Epithelial cell of proximal tubule (primary cell): ENCODE measurements at regions not wholly inside any gene's neighbourhood (a gene's known extent, or its start where the extent isn't known, plus 50 kb on each side); places are given as distances from the start of the nearest gene placed in this dataset.
"Not testable (repeated sequence)": the region's sequence is repeated elsewhere in the genome, so short reads cannot be mapped to it uniquely, and the experiment has no call there.

ENCODE experiments used
- DNase-seq: peaks from one replicate; pipeline ENCODE4 v3.0.0-alpha.2; 2011; ENCODE audit warnings: low read depth
- H3K4me3 ChIP-seq: 2 replicates; pipeline ENCODE4 v1.5.1; 2011; ENCODE audit warnings: low read depth, mild to moderate bottlenecking, low read length
- CTCF ChIP-seq: conservative IDR thresholded peaks from 2 replicates; pipeline ENCODE4 v1.5.1; 2012; ENCODE audit warnings: low read depth, mild to moderate bottlenecking, low read length

DNA sequence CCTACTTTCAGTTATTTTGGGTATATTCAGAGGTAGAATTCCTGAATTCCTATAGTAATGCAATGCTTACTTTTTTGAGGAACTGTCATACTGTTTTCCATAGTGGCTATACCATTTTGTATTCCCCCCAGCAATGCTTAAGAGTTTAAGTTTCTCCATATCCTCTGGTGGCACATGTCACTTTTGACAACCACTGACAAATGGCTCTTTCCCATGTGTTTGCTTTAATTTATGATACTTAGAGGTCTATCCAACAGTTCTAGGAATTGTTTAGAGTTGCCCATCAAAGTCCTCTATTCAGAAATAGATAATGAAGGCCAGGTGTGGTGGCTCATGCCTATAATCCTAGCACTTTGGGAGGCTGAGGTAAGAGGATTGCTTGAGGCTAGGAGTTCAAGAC, 128.9 kb upstream of the CFAP20DC start:
- DNase-seq, result no peak
- TF ChIP-seq CTCF, result no peak

GRCh38 chr3:59171491-59171890, 121.7 kb upstream of the CFAP20DC start:
- H3K4me3 ChIP-seq, result no peak overlapping the region
- DNase-seq, result no peak
- TF ChIP-seq CTCF, result no peak

More for the DNA sequence above, 128.9 kb upstream of the CFAP20DC start:
- H3K4me3 ChIP-seq, result no peak overlapping the region

DNA sequence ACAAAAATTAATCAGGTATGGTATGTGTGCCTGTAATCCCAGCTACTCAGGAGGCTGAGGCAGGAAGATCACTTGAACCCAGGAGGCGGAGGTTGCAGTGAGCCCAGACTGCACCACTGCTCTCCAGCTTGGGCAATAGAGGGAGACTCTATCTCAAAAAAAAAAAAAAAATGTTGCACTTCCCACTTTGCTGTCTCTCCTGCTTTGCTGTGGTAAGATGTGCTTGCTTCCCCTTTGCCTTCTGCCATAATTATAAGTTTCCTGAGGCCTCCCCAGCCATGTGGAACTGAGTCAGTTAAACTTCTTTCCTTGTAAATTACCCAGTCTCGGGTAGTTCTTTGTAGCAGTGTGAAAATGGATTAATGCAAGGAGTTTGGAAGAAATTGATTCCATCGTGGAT, 120.3 kb upstream of the CFAP20DC start:
- not testable (repeated sequence) for DNase-seq

GRCh38 chr3:59167756-59168155, 117.9 kb upstream of the CFAP20DC start:
- DNase-seq, result no peak
- no peak overlapping the region for H3K4me3 ChIP-seq
- TF ChIP-seq CTCF, result no peak

More for the DNA sequence above, 120.3 kb upstream of the CFAP20DC start:
- not testable (repeated sequence) for H3K4me3 ChIP-seq

DNA sequence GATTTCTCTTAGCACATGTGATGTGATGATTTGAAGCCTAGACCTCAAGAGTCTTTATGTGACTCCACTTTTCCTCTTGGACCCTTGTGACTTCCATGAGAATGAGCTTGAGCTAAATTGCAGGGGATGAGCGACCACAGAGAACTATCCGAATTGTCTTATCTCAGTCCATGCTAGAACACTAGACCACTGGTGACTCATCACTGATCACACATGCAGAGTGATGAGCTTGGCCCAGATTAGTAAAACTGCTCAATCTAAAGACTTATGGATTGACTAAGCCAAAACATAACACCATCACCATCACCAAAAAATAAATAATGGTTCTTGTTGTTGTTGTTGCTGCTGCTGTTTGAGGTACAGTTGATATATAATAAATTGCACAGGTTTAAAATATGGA, 114.1 kb upstream of the CFAP20DC start:
- DNase-seq, result no peak
- no peak for TF ChIP-seq CTCF

DNA sequence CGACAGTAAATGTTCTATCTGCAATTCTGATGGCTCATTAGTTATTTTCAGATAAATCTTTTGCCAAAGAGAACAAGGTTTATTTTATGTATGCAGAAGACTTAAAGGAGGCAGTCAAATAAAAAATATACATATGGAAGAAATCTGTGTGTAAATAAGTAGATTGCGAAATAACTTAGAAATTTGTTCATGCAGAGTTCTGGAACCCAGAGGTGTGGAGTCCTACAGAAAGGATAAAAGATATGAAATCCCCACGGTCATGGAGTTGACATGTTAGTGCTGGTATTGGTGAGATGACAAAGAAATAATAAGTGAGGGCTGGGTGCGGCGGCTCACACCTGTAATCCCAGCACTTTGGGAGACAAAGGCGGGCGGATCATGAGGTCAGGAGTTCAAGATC, 111.2 kb upstream of the CFAP20DC start:
- TF ChIP-seq CTCF, result no peak
- no peak for DNase-seq
- no peak overlapping the region for H3K4me3 ChIP-seq

More for the DNA sequence above, 114.1 kb upstream of the CFAP20DC start:
- no peak overlapping the region for H3K4me3 ChIP-seq

- DNase-seq, result no peak
- H3K4me3 ChIP-seq, result no peak overlapping the region
- TF ChIP-seq CTCF, result no peak
Observed at GRCh38 chr3:59160133-59160746, 110.4 kb upstream of the CFAP20DC start.

GRCh38 chr3:59153648-59154047, 103.8 kb upstream of the CFAP20DC start:
- no peak for TF ChIP-seq CTCF

More at GRCh38 chr3:59153648-59154047, 103.8 kb upstream of the CFAP20DC start:
- no peak for DNase-seq
- no peak overlapping the region for H3K4me3 ChIP-seq
